Right lobe of liver (tissue), 6 donors: ENCODE measurements at regions not wholly inside any gene's neighbourhood (a gene's known extent, or its start where the extent isn't known, plus 50 kb on each side); places are given as distances from the start of the nearest gene placed in this dataset.

Experiments used
- ATAC-seq, 4 donors: fragments of 200-7000 bp; cut with Tn5 transposase; one replicate each; pipeline ENCODE4 v1.9.1; 2020; ENCODE audit warnings: mild to moderate bottlenecking in 4 of 4, moderate library complexity in 4 of 4
- DNase-seq, 3 donors: peaks; one replicate each; pipeline ENCODE4 v3.0.0-alpha.2; 2020
- H3K27ac ChIP-seq, 3 donors: fragments of 200-600 bp; one replicate each; pipeline ENCODE4 v1.8.0; 2022
- H3K27me3 ChIP-seq, 2 donors: fragments of 200-600 bp; one replicate each; pipeline ENCODE4 v1.8.0; 2022
- H3K36me3 ChIP-seq, 4 donors: fragments of 200-600 bp; sonication (generic) in 1 of 4; one replicate each; pipeline versions ENCODE4 v1.5.1 to v1.8.0; 2017 to 2022; ENCODE audit warnings: control low read depth in 1 of 4
- H3K4me1 ChIP-seq, 4 donors: fragments of 200-600 bp; sonication (generic) in 1 of 4; one replicate each; pipeline versions ENCODE4 v1.5.1 to v1.8.0; 2017 to 2022; ENCODE audit warnings: control low read depth in 1 of 4
- H3K4me3 ChIP-seq, 3 donors: fragments of 200-600 bp; one replicate each; pipeline ENCODE4 v1.8.0; 2022
- H3K9me3 ChIP-seq, 4 donors: fragments of 200-600 bp; sonication (generic) in 1 of 4; one replicate each; pipeline versions ENCODE4 v1.5.1 to v1.8.0; 2017 to 2022; ENCODE audit warnings: control low read depth in 1 of 4
- POLR2A ChIP-seq: fragments of 450-650 bp; IDR thresholded peaks from one replicate; pipeline ENCODE4 v1.6.1; 2017; ENCODE audit warnings: antibody characterized with exemption, mild to moderate bottlenecking
- WGBS: methylation state at CpG from one replicate; pipeline ENCODE4 v1.1.6; 2018; ENCODE audit warnings: low coverage, low lambda C conversion rate; ENCODE audit not compliant: insufficient coverage; ENCODE audit errors: missing lambda C conversion rate; 5-methylcytosine and 5-hydroxymethylcytosine counted together
- intact Hi-C, 2 donors: fragments of 100-400 bp; cut with DNase I; formaldehyde crosslinking; loops; one replicate each; pipeline versions ENCODE4 v1.11.2 to v1.14.1; 2022
- TF ChIP-seq, protein P1 (sequence below), 4 donors: fragments of 200-600 bp in 3 of 4; fragments of 450-650 bp in 1 of 4; IDR thresholded peaks; one replicate each; pipeline versions ENCODE4 v1.5.1 to v1.8.0; 2016 to 2022; ENCODE audit warnings: antibody characterized with exemption in 4 of 4, mild to moderate bottlenecking in 2 of 4
- donor health status: DM: no; HTN: yes; CAD: no.
- donor health status: DM: no; HTN: no; CAD: no.
- donor health status: DM: no; HTN: no; CAD: no.
- donor health status: DM: no; HTN: yes; CAD: no.
- donor health status: DM: no; HTN: yes; CAD: no.

- no peak for ATAC-seq
- 88% methylated on average over 1 of the region's 1 CpG for WGBS
- Histone ChIP-seq H3K4me3 (no peak overlapping the region), H3K27ac (no peak overlapping the region), H3K36me3 (no peaks in the 10 kb centered on the region), H3K9me3 (no peaks in the 10 kb centered on the region), H3K4me1 (no peaks in the 10 kb centered on the region), H3K27me3 (no peaks in the 10 kb centered on the region)
- intact Hi-C loops = no loop called here
- DNase-seq = no peak
- TF ChIP-seq, protein P1, sequence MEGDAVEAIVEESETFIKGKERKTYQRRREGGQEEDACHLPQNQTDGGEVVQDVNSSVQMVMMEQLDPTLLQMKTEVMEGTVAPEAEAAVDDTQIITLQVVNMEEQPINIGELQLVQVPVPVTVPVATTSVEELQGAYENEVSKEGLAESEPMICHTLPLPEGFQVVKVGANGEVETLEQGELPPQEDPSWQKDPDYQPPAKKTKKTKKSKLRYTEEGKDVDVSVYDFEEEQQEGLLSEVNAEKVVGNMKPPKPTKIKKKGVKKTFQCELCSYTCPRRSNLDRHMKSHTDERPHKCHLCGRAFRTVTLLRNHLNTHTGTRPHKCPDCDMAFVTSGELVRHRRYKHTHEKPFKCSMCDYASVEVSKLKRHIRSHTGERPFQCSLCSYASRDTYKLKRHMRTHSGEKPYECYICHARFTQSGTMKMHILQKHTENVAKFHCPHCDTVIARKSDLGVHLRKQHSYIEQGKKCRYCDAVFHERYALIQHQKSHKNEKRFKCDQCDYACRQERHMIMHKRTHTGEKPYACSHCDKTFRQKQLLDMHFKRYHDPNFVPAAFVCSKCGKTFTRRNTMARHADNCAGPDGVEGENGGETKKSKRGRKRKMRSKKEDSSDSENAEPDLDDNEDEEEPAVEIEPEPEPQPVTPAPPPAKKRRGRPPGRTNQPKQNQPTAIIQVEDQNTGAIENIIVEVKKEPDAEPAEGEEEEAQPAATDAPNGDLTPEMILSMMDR (IDR thresholded peaks at IDR 0.05) = no peak
- no peak for TF ChIP-seq POLR2A
Observed at GRCh38 chr4:137825505-137825904, 293.2 kb upstream of the PCDH18 start.

DNA sequence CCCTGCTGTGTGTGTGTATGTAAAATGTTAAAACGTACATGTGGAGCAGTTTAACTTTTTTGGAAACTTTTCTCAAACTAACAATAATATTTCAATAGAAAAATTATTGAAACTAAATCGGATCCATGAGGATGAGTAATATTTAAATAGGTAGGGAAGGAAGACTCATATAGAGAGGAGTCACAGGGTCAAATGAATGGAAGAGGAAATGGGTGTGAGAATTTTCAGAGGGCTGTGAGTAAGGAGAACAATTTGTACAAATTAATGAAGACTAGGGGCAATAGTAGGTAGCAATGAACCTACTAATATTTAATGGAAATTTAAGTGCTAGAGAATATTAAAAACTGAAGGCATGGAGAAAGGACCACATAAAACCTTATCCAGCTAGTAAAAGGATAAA, 290.7 kb upstream of the PCDH18 start:
- intact Hi-C loops = no loop called here
- Histone ChIP-seq H3K4me1 (no peaks in the 10 kb centered on the region), H3K9me3 (no peaks in the 10 kb centered on the region), H3K36me3 (no peaks in the 10 kb centered on the region), H3K4me3 (no peak overlapping the region), H3K27me3 (no peaks in the 10 kb centered on the region), H3K27ac (no peak overlapping the region)
- 37% methylated on average over 2 of the region's 2 CpGs for WGBS
- TF ChIP-seq POLR2A = no peak
- TF ChIP-seq, protein P1 (IDR thresholded peaks at IDR 0.05) = no peak
- ATAC-seq = no peak
- no peak for DNase-seq

- 57% methylated on average over 1 of the region's 1 CpG for WGBS
- H3K36me3 ChIP-seq = no peaks in the 10 kb centered on the region
- H3K27ac ChIP-seq = no peak overlapping the region
- H3K4me1 ChIP-seq = no peaks in the 10 kb centered on the region
- intact Hi-C loops = no loop called here
- TF ChIP-seq, protein P1 (IDR thresholded peaks at IDR 0.05) = peak; percentile 45 to 64 (median 53)
- TF ChIP-seq POLR2A = no peak
- H3K9me3 ChIP-seq = no peaks in the 10 kb centered on the region
- ATAC-seq (peak; percentile 81 to 87 (median 84)), DNase-seq (no peak)
- no peak overlapping the region for H3K4me3 ChIP-seq
- no peaks in the 10 kb centered on the region for H3K27me3 ChIP-seq
Observed at GRCh38 chr4:137819964-137820383, 287.7 kb upstream of the PCDH18 start.

DNA sequence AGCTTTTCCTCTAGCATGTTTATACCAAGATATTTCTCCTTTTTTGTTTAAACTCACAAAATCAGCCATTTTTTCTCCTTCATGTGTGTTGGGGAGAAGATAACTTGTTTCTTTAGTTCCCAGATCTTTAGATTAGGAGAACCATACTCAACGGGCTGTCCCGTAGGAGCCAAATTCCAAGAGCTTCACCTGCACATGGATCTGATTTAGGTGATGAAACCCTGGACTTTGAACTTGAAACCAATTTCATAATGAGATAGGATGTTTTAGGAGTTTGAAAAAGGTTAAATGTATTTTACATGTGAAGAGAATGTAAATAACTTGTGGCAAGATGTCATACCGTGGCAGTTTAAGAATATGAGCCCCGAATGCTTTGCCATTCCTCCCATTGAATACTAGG, 280.0 kb upstream of the PCDH18 start:
- H3K4me1 ChIP-seq = peaks cover 0 to 5% (median 0%) of the 10 kb centered on the region in 4 donors
- TF ChIP-seq POLR2A = no peak
- TF ChIP-seq, protein P1 (IDR thresholded peaks at IDR 0.05) = no peak
- H3K27me3 ChIP-seq = no peaks in the 10 kb centered on the region
- H3K4me3 ChIP-seq = no peak overlapping the region
- WGBS = 46% methylated on average over 4 of the region's 4 CpGs
- no peak for DNase-seq
- H3K27ac ChIP-seq = no peak overlapping the region
- H3K36me3 ChIP-seq = no peaks in the 10 kb centered on the region
- no peaks in the 10 kb centered on the region for H3K9me3 ChIP-seq
- peak; percentile 51 to 79 (median 71) for ATAC-seq
- intact Hi-C loops = no loop called here

GRCh38 chr4:137806420-137806819, 274.1 kb upstream of the PCDH18 start:
- H3K4me3 ChIP-seq = no peak overlapping the region
- H3K27me3 ChIP-seq = no peaks in the 10 kb centered on the region
- H3K4me1 ChIP-seq = no peaks in the 10 kb centered on the region
- no peak for DNase-seq
- intact Hi-C loops = no loop called here
- no peaks in the 10 kb centered on the region for H3K9me3 ChIP-seq
- H3K27ac ChIP-seq = no peak overlapping the region
- WGBS = 74% methylated on average over 3 of the region's 3 CpGs
- no peaks in the 10 kb centered on the region for H3K36me3 ChIP-seq
- no peak for TF ChIP-seq POLR2A
- TF ChIP-seq, protein P1 (IDR thresholded peaks at IDR 0.05) = no peak
- no peak for ATAC-seq
